Subcutaneous abdominal adipose tissue (tissue), 5 donors: ENCODE measurements at regions not wholly inside any gene's neighbourhood (a gene's known extent, or its start where the extent isn't known, plus 50 kb on each side); places are given as distances from the start of the nearest gene placed in this dataset.
A peak's percentile ranks its signal among the peaks of the same experiment; 100 is the strongest.

ENCODE experiments used
- H3K27ac ChIP-seq: one replicate; pipeline ENCODE4 v1.7.0; 2013; ENCODE audit warnings: low read depth, mild to moderate bottlenecking, inconsistent platforms, low read length, moderate library complexity
- H3K27me3 ChIP-seq, 5 donors: one replicate each; pipeline ENCODE4 v1.7.0; 2013; ENCODE audit warnings: low read length in 5 of 5, inconsistent platforms in 1 of 5; ENCODE audit not compliant: control insufficient read depth in 5 of 5, insufficient read depth in 4 of 5
- H3K36me3 ChIP-seq, 5 donors: one replicate each; pipeline ENCODE4 v1.7.0; 2013; ENCODE audit warnings: low read length in 5 of 5; ENCODE audit not compliant: control insufficient read depth in 5 of 5, insufficient read depth in 5 of 5
- H3K4me1 ChIP-seq, 5 donors: one replicate each; pipeline ENCODE4 v1.7.0; 2013; ENCODE audit warnings: low read length in 5 of 5, mild to moderate bottlenecking in 3 of 5, moderate library complexity in 1 of 5; ENCODE audit not compliant: control insufficient read depth in 5 of 5, insufficient read depth in 5 of 5
- H3K4me3 ChIP-seq, 5 donors: one replicate each; pipeline ENCODE4 v1.7.0; 2013; ENCODE audit warnings: low read length in 5 of 5, low read depth in 1 of 5
- H3K9ac ChIP-seq, 5 donors: one replicate each; pipeline ENCODE4 v1.7.0; 2013; ENCODE audit warnings: low read length in 5 of 5, mild to moderate bottlenecking in 4 of 5, moderate library complexity in 3 of 5
- H3K9me3 ChIP-seq, 5 donors: one replicate each; pipeline ENCODE4 v1.7.0; 2013; ENCODE audit warnings: low read length in 5 of 5; ENCODE audit not compliant: control insufficient read depth in 5 of 5
- donor health status: healthy.
- donor health status: healthy.
- donor health status: healthy.
- donor health status: healthy.
- donor health status: healthy.

- Histone ChIP-seq H3K4me1 (no peaks in the 10 kb centered on the region), H3K9ac (no peak overlapping the region), H3K27ac (no peak overlapping the region), H3K9me3 (no peaks in the 10 kb centered on the region), H3K4me3 (no peak overlapping the region), H3K27me3 (peaks cover 0 to 7% (median 0%) of the 10 kb centered on the region in 5 donors), H3K36me3 (no peaks in the 10 kb centered on the region)
Observed at GRCh38 chr16:66222756-66223155, 143.7 kb upstream of the CDH5 start.

- no peaks in the 10 kb centered on the region for H3K4me1 ChIP-seq
- no peak overlapping the region for H3K9ac ChIP-seq
- H3K4me3 ChIP-seq = no peak overlapping the region
- H3K9me3 ChIP-seq = no peaks in the 10 kb centered on the region
- H3K36me3 ChIP-seq = no peaks in the 10 kb centered on the region
- H3K27ac ChIP-seq = no peak overlapping the region
- H3K27me3 ChIP-seq = peaks cover 0 to 4% (median 0%) of the 10 kb centered on the region in 5 donors
Observed at GRCh38 chr16:66220702-66221101, 145.8 kb upstream of the CDH5 start.

DNA sequence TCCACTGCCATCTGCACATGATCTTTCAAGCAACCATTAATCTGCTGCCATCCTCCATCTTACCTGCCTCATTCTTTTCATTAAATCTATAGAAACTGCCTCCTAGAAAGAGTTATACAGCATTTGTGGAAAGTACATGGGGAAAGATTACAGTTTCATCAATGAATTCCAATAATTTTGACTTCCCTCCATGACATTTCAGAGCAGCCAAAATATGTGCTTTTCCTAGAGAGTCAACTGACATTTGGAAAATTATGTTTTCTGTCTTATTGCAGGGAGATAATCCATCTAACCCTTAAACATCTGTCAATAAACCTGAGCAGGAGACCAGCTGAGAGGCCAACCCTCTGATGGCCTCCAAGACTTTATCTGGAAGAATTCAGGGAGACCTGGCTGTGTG, 147.0 kb upstream of the CDH5 start:
- no peak overlapping the region for H3K9ac ChIP-seq
- H3K4me1 ChIP-seq = no peaks in the 10 kb centered on the region

GRCh38 chr16:66212428-66212827, 154.1 kb upstream of the CDH5 start:
- H3K27ac ChIP-seq = no peak overlapping the region
- H3K9me3 ChIP-seq = no peaks in the 10 kb centered on the region
- no peak overlapping the region for H3K9ac ChIP-seq
- no peaks in the 10 kb centered on the region for H3K36me3 ChIP-seq
- no peak overlapping the region for H3K4me3 ChIP-seq
- no peaks in the 10 kb centered on the region for H3K27me3 ChIP-seq
- peaks cover 0 to 2% (median 0%) of the 10 kb centered on the region in 5 donors for H3K4me1 ChIP-seq

More for the DNA sequence above, 147.0 kb upstream of the CDH5 start:
- Histone ChIP-seq H3K9me3 (no peaks in the 10 kb centered on the region), H3K27me3 (peaks cover 0 to 4% (median 0%) of the 10 kb centered on the region in 5 donors), H3K27ac (no peak overlapping the region), H3K36me3 (no peaks in the 10 kb centered on the region), H3K4me3 (no peak overlapping the region)

- Histone ChIP-seq H3K9ac (no peak overlapping the region), H3K36me3 (no peaks in the 10 kb centered on the region), H3K4me1 (peaks cover 0 to 7% (median 0%) of the 10 kb centered on the region in 5 donors), H3K27ac (no peak overlapping the region), H3K27me3 (no peaks in the 10 kb centered on the region), H3K4me3 (no peak overlapping the region), H3K9me3 (no peaks in the 10 kb centered on the region)
Observed at GRCh38 chr16:66211651-66212050, 154.8 kb upstream of the CDH5 start.

GRCh38 chr16:66207883-66208265, 158.6 kb upstream of the CDH5 start:
- Histone ChIP-seq H3K27ac (no peak overlapping the region), H3K36me3 (no peaks in the 10 kb centered on the region), H3K4me3 (no peak overlapping the region), H3K27me3 (no peaks in the 10 kb centered on the region), H3K9me3 (no peaks in the 10 kb centered on the region), H3K9ac (no peak overlapping the region), H3K4me1 (peaks cover 0 to 14% (median 0%) of the 10 kb centered on the region in 5 donors)

- H3K9me3 ChIP-seq = no peaks in the 10 kb centered on the region
- peaks cover 0 to 14% (median 0%) of the 10 kb centered on the region in 5 donors for H3K4me1 ChIP-seq
- no peak overlapping the region for H3K9ac ChIP-seq
- H3K27ac ChIP-seq = no peak overlapping the region
- H3K4me3 ChIP-seq = peak overlapping the region in 1 of 5 donors; percentile 2
- no peaks in the 10 kb centered on the region for H3K36me3 ChIP-seq
- no peaks in the 10 kb centered on the region for H3K27me3 ChIP-seq
Observed at GRCh38 chr16:66207139-66207882, 159.2 kb upstream of the CDH5 start.

DNA sequence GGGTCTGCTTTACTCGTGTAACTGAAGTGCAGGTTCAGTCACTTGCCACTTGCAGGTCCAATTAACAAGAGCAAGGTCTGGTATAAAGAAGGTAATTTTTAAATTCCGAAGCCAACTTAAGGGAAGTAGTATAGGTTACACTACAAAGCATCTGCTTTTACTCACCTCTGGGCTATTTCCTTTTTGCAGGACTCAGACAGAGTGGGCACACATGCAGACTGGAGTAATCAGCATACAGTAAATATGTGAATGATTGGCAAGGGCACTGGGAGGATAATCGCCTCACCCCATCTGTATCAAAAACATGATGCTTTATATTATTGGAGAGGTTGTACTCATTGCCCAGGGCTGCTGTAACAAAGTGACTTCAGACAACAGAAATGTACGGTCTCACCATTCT, 160.1 kb upstream of the CDH5 start:
- H3K9ac ChIP-seq = no peak overlapping the region
- no peak overlapping the region for H3K27ac ChIP-seq
- H3K27me3 ChIP-seq = no peaks in the 10 kb centered on the region
- no peak overlapping the region for H3K4me3 ChIP-seq
- no peaks in the 10 kb centered on the region for H3K36me3 ChIP-seq
- peaks cover 0 to 14% (median 0%) of the 10 kb centered on the region in 5 donors for H3K4me1 ChIP-seq
- no peaks in the 10 kb centered on the region for H3K9me3 ChIP-seq

DNA sequence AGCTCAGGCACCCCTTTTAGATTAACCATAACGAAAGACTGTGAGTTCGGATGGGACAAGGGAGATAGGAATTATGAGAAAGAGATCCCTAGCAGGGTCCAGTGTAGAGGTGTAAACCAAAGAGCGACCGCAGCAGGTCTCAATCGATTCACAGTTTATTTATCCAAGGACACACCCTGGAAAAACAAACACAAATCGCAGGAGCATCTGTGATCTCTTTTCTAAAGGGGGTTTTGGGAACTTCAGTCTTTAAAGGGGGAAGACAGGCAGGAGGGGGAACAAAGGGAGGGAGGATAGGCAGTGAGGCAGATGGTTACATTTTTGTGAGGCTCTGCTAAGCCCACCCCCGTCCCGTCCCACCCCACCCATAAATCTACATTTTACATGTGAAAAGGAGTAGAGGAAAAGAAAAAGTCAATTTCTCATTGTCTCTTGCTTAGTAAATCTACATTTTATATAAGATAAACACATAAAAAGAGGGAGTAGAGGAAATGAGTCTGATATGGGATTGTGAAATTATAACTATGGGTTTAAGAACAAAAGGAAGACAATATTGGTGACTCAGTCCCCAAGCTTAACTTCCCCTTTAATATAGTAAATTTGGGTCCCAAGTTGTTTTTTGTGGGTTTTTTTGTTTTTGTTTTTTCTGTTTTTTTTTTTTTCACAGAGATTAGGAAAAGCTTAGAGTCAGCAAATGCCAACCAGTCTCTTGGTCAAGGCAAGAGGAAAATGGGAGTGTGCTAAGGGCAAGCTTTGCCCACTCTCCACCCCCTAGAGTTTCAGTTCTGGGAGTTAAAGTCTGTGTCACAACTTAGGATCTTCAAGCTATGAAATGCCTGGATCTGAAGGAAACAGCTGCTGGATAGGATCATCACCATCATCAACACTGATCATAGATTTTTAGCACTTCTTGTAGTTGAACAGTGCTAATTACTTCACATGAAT, 160.9 kb upstream of the CDH5 start:
- peaks cover 0 to 14% (median 0%) of the 10 kb centered on the region in 5 donors for H3K4me1 ChIP-seq
- H3K4me3 ChIP-seq = no peak overlapping the region
- no peak overlapping the region for H3K9ac ChIP-seq
- no peak overlapping the region for H3K27ac ChIP-seq
- H3K9me3 ChIP-seq = no peaks in the 10 kb centered on the region
- no peaks in the 10 kb centered on the region for H3K36me3 ChIP-seq
- H3K27me3 ChIP-seq = no peaks in the 10 kb centered on the region

DNA sequence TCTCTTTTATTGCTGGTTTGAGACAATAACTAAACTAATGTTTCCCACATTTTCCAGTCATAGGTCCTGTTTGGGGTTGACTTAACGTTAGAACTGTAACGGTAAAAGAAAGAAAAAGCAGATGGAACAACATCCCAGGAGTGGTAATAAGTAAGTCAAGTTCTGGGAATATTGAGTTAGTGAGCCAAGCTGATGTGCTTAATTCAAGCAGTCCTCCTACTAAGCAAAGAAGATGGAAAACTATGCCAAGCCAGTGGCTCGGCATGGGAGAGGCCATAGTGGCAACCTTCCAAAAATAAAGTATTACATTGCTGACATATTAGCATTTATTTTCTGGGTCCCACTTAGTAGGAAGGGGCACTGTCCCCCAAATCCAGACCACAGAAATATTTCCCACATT, 161.7 kb upstream of the CDH5 start:
- H3K36me3 ChIP-seq = no peaks in the 10 kb centered on the region
- H3K27me3 ChIP-seq = no peaks in the 10 kb centered on the region
- no peak overlapping the region for H3K27ac ChIP-seq
- peaks cover 0 to 14% (median 0%) of the 10 kb centered on the region in 5 donors for H3K4me1 ChIP-seq
- H3K9ac ChIP-seq = no peak overlapping the region
- no peak overlapping the region for H3K4me3 ChIP-seq
- H3K9me3 ChIP-seq = no peaks in the 10 kb centered on the region
